NCI-H1417 (cell line): ENCODE measurements at regions not wholly inside any gene's neighbourhood (a gene's known extent, or its start where the extent isn't known, plus 50 kb on each side); places are given as distances from the start of the nearest gene placed in this dataset.
"Not testable (repeated sequence)": the region's sequence is repeated elsewhere in the genome, so short reads cannot be mapped to it uniquely, and the experiment has no call there.

ENCODE experiments used
- DNase-seq, 3 experiments: peaks; one replicate each; lab custom pipeline; 2025; lab: John Stamatoyannopoulos, UW

GRCh38 chr12:85574291-85574690, 261.9 kb downstream of the RASSF9 start:
- no peak for DNase-seq

- peak; percentile 46 to 88 (median 68) for DNase-seq
Measured at GRCh38 chr12:85575120-85576096, 260.8 kb downstream of the RASSF9 start.

GRCh38 chr12:85580562-85581168, 255.5 kb downstream of the RASSF9 start:
- DNase-seq, result no peak

GRCh38 chr12:85587158-85587557, 249.1 kb downstream of the RASSF9 start:
- no peak for DNase-seq

- DNase-seq, result no peak
Measured at GRCh38 chr12:85588221-85588620, 248.0 kb downstream of the RASSF9 start.

- no peak for DNase-seq
Measured at GRCh38 chr12:85600841-85601240, 235.4 kb downstream of the RASSF9 start.

GRCh38 chr12:85603556-85603955, 232.7 kb downstream of the RASSF9 start:
- no peak for DNase-seq

GRCh38 chr12:85606455-85606854, 229.8 kb downstream of the RASSF9 start:
- DNase-seq, result no peak

GRCh38 chr12:85609778-85610177, 226.4 kb downstream of the RASSF9 start:
- no peak for DNase-seq

GRCh38 chr12:85610194-85610593, 226.0 kb downstream of the RASSF9 start:
- no peak for DNase-seq

- DNase-seq, result no peak
Measured at GRCh38 chr12:85616201-85616600, 220.0 kb downstream of the RASSF9 start.

- peak in 2 of 3 experiments; percentile 5 to 55 for DNase-seq
Measured at GRCh38 chr12:85617307-85618091, 218.7 kb downstream of the RASSF9 start.

- no peak for DNase-seq
Measured at GRCh38 chr12:85621041-85621440, 215.2 kb downstream of the RASSF9 start.

- DNase-seq, result no peak
Measured at GRCh38 chr12:85623763-85624162, 212.4 kb downstream of the RASSF9 start.

- no peak for DNase-seq
Measured at GRCh38 chr12:85625467-85625866, 210.7 kb downstream of the RASSF9 start.

GRCh38 chr12:85626001-85626783, 210.0 kb downstream of the RASSF9 start:
- no peak for DNase-seq

- DNase-seq, result no peak
Measured at GRCh38 chr12:85626784-85627171, 209.4 kb downstream of the RASSF9 start.

- no peak for DNase-seq
Measured at GRCh38 chr12:85627584-85627983, 208.6 kb downstream of the RASSF9 start.

- DNase-seq, result not testable (repeated sequence)
Measured at GRCh38 chr12:85628562-85628961, 207.6 kb downstream of the RASSF9 start.

GRCh38 chr12:85630851-85631250, 205.4 kb downstream of the RASSF9 start:
- no peak for DNase-seq

GRCh38 chr12:85632390-85632789, 203.8 kb downstream of the RASSF9 start:
- no peak for DNase-seq

GRCh38 chr12:85633491-85633890, 202.7 kb downstream of the RASSF9 start:
- DNase-seq, result no peak
